NCI-H1436 treated with DMSO at 0.1 percent for 48 hours (cell line): ENCODE measurements at regions not wholly inside any gene's neighbourhood (a gene's known extent, or its start where the extent isn't known, plus 50 kb on each side); places are given as distances from the start of the nearest gene placed in this dataset.

Experiments used
- DNase-seq: peaks from one replicate; lab custom pipeline; 2025; lab: John Stamatoyannopoulos, UW

DNA sequence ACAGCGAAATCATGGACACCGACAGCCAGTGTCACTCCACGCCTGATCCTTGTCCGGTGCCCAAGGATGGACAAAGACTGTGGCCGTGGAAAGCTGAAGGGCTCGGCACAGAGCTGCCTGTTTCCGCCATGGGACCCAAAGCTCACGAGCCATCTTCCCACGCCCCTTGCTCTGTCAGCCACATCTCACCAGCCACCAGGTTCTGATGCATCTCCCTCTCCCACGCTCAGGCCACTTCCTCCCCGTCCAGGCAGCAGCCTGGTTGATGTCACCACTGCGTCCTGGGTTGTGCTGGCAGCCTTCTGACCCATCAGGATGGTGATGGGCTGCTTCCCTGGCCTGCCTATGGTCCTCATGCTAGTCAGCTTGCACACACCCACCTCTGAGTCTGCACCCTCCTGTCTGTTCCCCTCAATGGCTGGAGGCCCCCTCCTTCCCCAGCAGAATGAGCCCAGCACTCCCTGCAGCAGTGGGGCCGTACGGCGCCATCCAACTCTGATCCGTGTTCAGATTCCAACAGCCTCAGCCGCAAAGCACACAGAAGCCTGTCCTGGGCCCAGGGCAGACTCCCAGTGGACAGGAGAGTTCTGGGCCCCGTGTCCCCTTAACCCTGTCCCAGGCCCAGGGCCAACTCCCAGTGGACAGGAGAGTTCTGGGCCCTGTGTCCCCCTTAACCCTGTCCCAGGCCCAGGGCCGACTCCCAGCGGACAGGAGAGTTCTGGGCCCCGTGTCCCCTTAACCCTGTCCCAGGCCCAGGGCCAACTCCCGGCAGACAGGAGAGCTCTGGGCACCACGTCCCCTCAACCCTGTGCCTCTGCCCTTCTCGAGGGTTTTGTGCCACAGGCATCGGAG, 259.5 kb downstream of the BRD1 start:
- no peak for DNase-seq

DNA sequence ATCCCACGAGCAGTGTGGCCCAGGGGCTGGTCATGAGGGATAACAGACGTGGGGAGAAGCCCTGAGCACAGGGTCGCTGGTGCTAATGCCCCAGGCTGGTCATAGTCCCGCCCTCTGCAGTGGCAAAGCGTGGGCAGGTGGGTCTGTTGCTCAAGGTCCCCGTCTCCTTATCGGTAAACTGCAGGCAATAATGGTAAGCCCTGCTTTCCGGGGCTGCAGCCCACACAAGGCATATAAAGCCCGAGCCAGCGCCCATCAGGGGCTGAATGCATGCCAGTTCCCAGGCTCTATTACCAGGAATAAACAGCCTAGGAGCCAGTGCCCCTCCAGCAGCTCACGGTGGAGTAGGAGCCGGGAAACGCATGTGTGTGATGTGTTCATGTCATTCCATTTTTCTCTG, 261.0 kb downstream of the BRD1 start:
- DNase-seq = no peak

DNA sequence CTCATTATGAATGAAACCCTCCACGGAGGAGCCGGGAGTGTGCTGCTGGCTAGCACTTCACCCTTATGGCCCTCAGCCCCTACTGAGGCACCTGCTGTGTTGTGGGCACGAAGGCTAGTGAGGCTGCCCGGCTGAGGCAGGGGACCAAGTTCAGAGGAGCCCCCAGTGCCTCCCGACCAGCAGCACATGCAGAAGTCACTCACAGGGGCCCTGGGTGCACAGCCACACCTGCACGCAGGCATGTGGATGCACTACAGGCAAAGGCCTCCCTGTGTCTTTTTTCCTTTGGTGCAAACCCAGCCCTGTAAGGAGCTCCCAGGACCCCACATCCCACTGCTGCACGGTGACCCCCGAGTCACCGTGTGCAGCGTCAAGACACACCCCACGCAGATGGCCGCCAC, 261.5 kb downstream of the BRD1 start:
- no peak for DNase-seq

DNA sequence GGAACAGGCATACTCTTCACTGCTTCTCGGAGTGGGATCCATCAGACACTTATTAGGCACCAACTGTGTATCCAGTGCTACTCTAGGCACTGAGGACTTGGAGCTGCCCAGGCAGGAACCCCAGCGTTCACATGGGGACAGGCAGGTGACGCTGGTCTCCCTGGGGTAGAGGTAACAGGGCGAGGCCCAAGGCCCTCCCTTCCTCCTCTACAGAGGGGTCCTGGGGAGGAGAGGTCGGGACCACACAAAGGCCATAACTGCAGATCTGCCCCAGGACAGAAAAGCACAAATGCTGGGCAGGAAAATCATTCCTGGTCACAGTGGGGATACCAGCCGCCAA, 262.2 kb downstream of the BRD1 start:
- no peak for DNase-seq

DNA sequence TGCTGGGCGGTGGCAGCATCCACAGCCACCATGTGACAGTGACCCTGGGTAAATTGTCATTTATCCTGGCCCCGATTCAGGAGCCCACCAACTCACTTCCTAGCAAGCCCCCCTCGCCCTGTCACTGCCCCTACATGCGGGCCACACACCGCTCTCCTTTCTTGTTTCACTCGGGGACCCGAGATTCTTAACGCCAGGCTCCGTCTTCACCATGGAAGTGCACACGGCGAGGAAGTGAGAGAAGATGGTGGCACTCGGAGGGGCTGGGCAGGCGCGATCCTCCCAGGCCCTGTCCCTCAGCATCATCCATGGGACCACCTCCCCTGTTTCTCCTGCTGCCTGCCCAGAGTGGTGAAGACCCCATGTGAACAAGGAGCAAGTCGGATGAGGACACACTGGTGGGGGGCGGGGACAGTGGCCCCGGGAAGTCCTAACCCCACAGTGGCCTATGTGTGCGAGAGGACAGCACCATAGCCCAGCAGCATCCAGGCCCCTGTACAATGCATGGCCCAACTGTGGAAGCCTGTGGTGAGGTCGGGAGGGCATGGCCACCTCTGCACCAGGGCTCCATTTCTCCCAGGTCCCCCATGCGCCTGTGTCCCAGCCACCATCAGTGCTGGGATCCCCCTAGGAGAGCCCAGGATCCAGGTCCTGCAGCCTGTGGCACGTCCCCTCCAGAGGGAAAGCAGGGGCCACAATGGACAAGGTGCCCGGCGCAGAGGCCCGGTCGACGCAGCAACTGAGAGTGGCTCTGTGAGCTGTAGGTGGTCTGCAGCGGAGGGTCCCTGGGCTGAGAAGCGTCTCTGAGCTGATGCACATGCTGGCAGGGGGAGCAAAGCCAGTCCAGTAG, 262.8 kb downstream of the BRD1 start:
- no peak for DNase-seq

- DNase-seq = no peak
Measured at GRCh38 chr22:49564054-49564453, 263.6 kb downstream of the BRD1 start.

DNA sequence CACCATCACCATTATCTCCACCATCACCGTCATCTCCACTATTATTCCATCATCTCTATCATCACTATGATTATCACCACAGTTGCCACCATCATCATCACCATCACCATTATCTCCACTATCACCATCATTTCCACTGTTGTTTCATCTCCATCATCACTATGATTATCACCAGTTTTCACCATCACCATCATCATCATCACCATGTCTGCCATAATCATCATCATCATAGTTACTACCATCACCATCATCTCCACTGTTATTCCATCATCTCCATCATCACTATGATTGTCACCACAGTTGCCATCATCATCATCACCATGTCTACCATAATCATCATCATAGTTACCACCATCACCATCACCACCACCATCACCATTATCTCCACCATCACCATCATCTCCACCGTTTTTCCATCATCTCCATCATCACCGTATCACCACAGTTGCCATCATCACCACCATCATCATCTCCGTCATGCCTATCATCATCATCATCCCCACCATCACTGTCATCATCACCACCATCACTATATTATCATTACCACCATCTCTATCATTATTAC, 264.9 kb downstream of the BRD1 start:
- DNase-seq = no peak

GRCh38 chr22:49561976-49562375, 265.7 kb downstream of the BRD1 start:
- DNase-seq = no peak

DNA sequence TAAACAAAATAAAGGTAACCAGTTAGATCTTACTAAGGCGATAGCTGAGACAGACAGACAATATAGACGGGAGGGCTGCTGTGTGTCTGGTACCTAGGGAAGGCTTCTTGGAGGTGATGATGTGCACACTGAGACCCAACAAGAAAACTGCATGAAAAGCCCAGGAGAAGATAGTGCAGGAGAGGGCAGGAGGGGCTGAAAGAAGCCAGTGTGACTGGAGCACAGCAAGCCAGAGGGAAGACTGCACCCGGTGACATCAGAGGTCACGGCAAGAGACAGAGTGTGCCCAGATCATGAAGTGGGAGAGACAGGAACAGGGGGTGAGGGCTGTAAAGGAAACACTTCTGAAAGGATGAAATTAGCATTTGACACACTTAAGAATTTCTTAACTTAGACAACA, 266.3 kb downstream of the BRD1 start:
- no peak for DNase-seq

DNA sequence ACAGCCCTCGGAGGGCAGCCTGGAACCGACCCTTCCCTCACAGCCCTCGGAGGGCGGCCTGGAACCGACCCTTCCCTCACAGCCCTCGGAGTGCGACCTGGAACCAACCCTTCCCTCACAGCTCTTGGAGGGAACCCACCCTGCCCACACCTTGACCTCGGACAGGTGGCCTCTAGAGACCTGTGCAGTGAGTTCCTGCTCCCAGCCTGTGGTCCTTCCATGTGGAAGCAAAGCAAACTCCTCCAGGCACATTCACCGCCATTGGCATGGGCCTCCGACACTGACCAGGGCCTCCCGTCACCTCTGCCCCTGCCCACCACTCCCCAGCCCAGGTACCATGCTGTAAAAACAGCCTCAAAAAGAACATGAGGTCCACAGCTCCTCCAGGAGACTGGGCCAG, 272.1 kb downstream of the BRD1 start:
- DNase-seq = no peak

GRCh38 chr22:49554741-49555140, 272.9 kb downstream of the BRD1 start:
- no peak for DNase-seq

DNA sequence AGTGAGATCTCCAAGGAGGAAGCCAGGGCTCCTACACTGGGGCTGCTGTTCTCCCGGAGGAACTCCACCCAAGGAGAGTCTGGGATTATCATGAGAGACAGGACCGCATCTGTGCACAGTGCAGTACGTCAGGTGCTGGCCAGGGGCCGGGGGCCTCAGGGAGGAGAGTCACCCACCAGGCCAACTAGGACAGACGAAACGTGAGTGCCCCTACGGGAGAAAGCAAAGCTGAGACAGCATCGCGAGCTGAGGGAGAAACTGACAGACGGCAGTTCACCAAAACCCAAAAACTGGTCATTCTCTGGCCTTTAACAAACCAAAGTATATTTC, 273.4 kb downstream of the BRD1 start:
- no peak for DNase-seq

- no peak for DNase-seq
Measured at GRCh38 chr22:49553518-49554295, 274.0 kb downstream of the BRD1 start.

DNA sequence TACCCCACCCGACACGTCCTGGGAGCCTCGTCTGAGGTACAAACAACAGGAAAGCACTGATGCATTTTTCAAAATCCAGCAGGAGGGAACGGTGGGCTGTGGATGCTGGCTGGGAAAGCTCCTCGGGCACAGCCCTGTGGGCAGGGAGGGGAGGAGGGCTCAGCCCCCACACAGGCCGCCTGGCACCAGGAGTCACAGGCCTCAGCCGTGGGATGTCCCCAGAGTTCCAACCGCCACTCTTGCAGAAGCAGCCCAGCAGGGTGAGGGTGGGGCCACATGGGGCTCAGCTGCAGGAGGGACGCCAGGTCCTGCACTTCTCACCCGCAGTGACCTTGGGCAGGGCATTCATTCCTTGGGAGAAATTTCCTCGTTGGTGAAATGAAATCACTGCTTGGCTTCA, 274.6 kb downstream of the BRD1 start:
- no peak for DNase-seq

DNA sequence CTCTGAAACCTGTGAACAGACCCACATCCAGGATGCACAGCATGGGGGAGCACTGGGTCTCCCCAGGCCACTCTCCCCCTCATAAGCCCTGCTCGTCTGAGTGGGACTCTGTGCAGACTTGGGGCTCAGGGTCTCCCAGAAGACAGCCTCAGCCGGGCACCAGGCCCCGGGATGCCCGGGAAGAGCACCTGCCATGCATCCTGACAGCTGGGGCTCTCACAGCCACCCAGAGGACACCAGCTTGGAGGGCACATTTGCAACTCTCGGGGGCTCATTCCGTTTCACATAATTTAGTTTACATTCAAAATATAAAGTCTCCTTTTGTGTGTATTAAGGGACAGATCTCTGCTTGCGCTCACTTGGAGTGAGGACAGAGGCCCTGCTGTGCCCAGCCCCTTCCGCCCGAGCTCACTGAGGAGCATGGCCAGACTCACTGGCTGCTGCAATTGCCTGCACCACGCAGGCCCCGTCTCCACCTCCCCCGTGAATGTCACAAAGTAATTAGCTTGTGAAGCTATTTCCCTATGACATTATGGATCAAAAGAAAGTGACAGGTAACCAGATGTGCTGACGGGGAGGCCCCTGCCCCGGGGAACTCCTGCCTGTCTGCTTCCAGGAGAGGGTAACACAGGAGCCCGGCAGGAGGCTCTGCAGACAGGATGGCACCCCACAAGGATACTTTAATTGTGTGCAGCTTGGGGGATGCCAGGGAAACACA, 275.6 kb downstream of the BRD1 start:
- DNase-seq = no peak

GRCh38 chr22:49551446-49551845, 276.2 kb downstream of the BRD1 start:
- no peak for DNase-seq

- DNase-seq = no peak
Measured at GRCh38 chr22:49550766-49551362, 276.8 kb downstream of the BRD1 start.

- DNase-seq = no peak
Measured at GRCh38 chr22:49550141-49550430, 277.6 kb downstream of the BRD1 start.

DNA sequence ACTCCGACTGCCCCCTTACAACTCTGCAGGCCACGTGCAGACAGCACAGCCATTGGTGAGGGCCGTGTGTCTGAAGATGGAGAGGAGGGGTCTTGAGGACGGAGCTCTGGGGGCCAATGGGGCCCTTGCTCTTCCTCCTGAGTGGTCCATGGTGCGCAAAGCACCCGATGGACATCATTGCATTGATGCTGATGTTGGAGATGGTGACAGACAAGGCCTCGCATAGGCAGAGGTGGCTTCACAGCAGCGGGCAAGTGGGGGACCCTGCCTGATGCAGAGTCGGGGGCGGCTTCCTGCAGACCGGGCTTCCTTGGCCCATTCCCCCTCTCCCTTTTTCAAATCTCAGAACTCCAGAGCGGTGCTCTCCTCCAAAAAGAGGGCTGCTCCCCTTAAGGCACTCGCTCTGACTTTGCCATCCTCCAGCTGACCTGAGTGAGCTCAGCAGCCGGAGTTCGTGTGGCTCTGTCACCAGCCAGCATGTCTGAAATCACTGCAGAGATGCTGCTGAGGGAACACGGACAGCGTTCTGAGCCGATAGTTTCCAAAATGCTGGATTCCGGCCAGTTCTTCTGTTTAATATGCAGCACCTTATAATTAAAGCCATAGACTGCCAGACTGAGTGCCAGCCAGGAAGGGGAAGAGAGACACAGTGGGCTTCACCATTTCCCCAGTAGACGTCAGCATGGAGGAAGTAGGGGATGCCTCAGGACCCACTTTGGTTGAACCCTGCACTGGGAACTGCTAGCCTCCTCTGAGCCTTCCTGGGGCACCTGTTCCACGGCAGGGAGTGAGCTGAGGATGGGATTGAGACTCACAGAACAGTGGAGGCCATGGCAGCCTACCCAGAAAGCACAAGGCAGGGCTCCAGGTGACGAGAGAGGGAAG, 278.2 kb downstream of the BRD1 start:
- DNase-seq = no peak

DNA sequence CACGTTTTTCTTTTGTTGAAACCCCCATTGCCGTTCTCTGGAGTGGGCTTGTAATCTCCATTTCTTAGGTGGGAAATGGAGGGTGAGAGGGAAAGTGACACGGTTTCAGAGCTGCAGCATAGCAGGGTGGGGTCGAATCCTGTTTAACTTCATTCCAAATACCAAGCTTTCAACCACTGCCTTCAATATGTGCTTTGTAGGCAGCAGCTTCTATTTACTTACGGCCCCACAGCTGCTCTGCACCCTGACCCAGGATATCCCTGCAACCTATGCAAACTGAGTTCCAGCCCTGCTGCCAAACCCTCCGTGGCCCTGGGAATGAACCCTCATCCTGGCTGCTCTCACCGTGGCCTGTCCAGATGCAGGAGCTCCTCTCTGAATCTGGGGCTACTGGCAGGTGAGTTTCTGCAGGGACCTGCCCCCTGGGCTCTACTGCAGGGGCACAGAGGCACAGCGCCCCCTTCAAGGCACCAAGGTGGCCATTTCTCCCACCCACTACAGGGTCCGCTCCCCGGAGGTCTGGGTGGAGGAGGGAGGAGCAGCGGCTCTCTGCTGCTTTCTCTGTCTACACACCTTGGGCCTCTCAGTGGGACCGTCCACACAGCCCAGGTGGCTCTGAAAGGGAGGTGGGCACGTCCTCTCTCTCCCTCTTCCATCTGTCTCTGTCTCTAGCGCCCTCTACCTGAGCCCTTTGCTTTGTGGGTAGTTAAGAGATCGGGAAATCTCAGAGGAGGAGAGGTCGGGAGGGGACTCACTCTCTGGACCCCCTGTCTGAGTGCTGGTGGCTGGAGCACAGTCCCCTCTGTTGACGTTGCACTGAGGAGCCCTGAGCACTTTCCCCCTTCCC, 279.1 kb downstream of the BRD1 start:
- no peak for DNase-seq
